Activated naive CD8-positive, alpha-beta T cell treated with anti-CD3 and anti-CD28 coated beads for 36 hours (primary cell): ENCODE measurements at regions not wholly inside any gene's neighbourhood (a gene's known extent, or its start where the extent isn't known, plus 50 kb on each side); places are given as distances from the start of the nearest gene placed in this dataset.

Experiments
- DNase-seq: peaks from one replicate; pipeline ENCODE4 v3.0.0; 2021
- H3K27ac Mint-ChIP-seq: one replicate; pipeline ENCODE4 v1.8.0; 2022; ENCODE audit warnings: mild to moderate bottlenecking, moderate library complexity, mixed read lengths
- H3K27me3 Mint-ChIP-seq: one replicate; pipeline ENCODE4 v1.8.0; 2022; ENCODE audit warnings: mild to moderate bottlenecking, mixed read lengths
- H3K36me3 Mint-ChIP-seq: one replicate; pipeline ENCODE4 v1.8.0; 2021; ENCODE audit warnings: mild to moderate bottlenecking, mixed read lengths
- H3K4me1 Mint-ChIP-seq: one replicate; pipeline ENCODE4 v1.8.0; 2021; ENCODE audit warnings: mixed read lengths
- H3K4me3 Mint-ChIP-seq: one replicate; pipeline ENCODE4 v1.8.0; 2022; ENCODE audit warnings: mild to moderate bottlenecking, moderate library complexity, mixed read lengths
- H3K9me3 Mint-ChIP-seq: one replicate; pipeline ENCODE4 v1.8.0; 2022; ENCODE audit warnings: mixed read lengths

DNA sequence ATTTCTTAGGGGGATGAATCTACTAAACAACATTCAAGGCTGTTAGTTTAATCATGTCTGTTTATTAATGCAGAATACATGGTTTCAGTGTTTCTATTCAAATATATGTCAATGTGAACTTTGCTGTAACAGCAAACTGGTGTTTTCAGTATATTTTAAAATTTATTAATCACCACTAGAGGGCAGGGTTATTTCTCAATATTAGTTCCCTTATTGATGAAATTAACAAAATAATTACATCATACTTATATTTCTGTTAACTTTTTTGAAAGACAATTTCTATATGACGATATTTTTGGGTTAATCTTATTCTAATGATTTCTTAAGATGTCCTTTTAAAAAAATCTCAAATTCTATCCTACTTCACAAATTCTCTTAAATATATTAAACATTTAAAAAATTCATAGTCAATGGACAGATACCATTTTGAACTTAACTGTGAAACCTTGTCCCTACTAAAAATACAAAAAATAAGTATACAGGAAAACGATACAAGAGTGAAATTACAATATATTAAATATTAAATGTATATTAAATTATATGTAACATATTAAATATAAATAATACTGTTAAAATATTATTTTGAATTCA, 1034.1 kb upstream of the PRMT6 start:
- no peak overlapping the region for H3K27ac Mint-ChIP-seq
- H3K4me3 Mint-ChIP-seq = no peak overlapping the region

DNA sequence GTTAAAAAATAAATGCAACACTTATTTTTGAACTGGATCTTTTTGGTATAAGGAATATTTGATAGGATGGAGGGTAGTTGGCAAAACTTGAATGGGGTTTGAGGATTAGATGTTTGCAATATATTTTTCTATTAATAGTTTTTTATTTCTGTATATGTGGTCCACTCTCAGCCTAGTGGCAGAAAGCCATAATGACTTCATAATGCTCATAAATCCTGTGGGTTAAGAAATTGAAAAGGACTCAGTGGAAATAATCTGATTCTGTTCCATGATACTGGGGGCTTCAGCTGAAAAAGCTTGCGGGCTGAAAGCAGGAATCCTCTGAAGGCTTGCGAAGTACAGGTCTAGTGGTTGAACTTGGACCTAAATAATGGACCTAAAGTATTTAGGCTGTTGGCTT, 1028.6 kb upstream of the PRMT6 start:
- no peaks in the 10 kb centered on the region for H3K27me3 Mint-ChIP-seq
- no peak overlapping the region for H3K4me3 Mint-ChIP-seq
- H3K4me1 Mint-ChIP-seq = no peaks in the 10 kb centered on the region
- H3K36me3 Mint-ChIP-seq = no peaks in the 10 kb centered on the region
- DNase-seq = no peak
- no peaks in the 10 kb centered on the region for H3K9me3 Mint-ChIP-seq
- H3K27ac Mint-ChIP-seq = no peak overlapping the region

More for the DNA sequence above, 1034.1 kb upstream of the PRMT6 start:
- H3K9me3 Mint-ChIP-seq = no peaks in the 10 kb centered on the region
- no peak for DNase-seq
- no peaks in the 10 kb centered on the region for H3K36me3 Mint-ChIP-seq
- no peaks in the 10 kb centered on the region for H3K27me3 Mint-ChIP-seq
- H3K4me1 Mint-ChIP-seq = no peaks in the 10 kb centered on the region

DNA sequence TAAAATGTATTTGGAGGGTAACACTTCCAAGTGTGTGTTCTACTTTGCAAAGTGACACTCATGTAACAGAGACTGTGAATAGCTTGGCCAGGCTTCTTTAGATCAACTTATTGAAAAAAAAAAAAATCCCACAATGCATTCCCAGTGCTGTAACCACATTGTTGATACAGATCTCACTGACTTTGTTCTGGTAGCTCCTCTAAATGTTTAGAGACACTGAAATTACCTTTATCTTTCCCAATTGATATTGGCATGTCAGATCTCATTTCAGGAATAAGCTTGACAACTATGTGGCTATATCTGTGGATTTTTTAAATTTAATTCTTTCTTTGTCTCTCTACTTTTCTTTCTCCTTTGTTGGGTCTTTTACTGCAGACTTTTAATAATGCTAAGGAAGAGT, 1018.9 kb upstream of the PRMT6 start:
- DNase-seq = no peak
- no peak overlapping the region for H3K27ac Mint-ChIP-seq
- no peaks in the 10 kb centered on the region for H3K27me3 Mint-ChIP-seq
- H3K4me3 Mint-ChIP-seq = no peak overlapping the region
- peaks cover 12% of the 10 kb centered on the region for H3K9me3 Mint-ChIP-seq
- no peaks in the 10 kb centered on the region for H3K36me3 Mint-ChIP-seq
- no peaks in the 10 kb centered on the region for H3K4me1 Mint-ChIP-seq

DNA sequence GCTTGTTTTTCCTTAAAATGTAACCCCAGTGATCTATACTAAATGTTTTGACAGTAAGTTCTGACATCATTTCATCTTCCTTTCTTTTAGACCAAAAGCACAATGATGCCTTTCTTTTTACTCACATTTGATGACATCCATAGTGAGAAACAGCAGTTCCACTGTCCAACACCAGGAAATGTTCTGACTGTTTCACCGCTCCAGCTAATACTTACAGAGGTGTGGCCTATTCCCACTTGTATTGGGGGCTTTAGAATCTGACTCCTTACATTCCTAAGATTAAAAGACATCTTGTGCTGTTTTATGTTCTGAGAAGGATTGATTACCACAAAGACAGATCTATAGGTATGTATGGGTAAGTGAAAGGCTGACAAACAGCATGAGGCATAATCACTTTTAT, 1018.2 kb upstream of the PRMT6 start:
- Mint-ChIP-seq H3K36me3 (no peaks in the 10 kb centered on the region), H3K27me3 (no peaks in the 10 kb centered on the region), H3K9me3 (peaks cover 12% of the 10 kb centered on the region), H3K4me3 (no peak overlapping the region), H3K27ac (no peak overlapping the region), H3K4me1 (no peaks in the 10 kb centered on the region)
- DNase-seq = no peak

DNA sequence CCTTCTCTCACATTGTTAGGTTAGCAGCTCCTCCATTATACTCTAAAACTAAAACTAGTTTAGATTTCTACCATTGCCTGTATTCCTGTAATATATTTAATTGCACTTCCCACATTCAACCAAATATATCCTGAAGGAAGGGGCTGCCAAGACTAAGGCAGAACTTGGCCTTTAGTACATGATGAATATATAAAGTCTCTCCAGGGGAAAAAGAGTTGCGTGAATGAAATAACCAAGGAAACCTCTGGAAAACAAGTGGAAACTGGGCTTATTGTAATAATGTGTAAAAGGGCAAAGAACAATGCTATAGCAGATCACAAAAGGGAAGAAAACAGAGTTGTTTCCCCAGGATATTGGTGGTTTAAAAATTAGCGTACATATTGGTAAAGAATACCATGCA, 1012.5 kb upstream of the PRMT6 start:
- DNase-seq = no peak
- Mint-ChIP-seq H3K27me3 (no peaks in the 10 kb centered on the region), H3K4me3 (no peak overlapping the region), H3K4me1 (no peaks in the 10 kb centered on the region), H3K9me3 (peaks cover 16% of the 10 kb centered on the region), H3K36me3 (no peaks in the 10 kb centered on the region), H3K27ac (no peak overlapping the region)

DNA sequence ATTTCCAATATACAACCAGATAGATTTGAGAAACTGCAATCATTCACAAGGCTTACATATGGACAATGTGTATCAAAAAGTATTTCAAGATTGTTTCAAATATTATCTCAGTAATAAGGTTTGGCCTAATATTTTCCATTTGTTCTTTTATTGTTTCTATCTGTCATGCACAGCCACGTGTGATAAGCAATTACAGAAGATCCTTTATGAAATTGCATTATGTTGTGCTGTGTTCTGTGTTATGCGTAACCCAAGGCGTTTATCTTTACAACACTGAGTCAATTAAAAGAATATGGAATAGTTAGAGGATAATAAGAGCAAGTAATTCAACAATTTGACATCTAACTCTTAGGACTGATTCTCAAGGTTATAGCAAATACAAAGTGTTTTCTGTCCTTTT, 1009.3 kb upstream of the PRMT6 start:
- H3K36me3 Mint-ChIP-seq = no peaks in the 10 kb centered on the region
- no peak overlapping the region for H3K4me3 Mint-ChIP-seq
- DNase-seq = no peak
- H3K9me3 Mint-ChIP-seq = peaks cover 4% of the 10 kb centered on the region
- H3K27me3 Mint-ChIP-seq = no peaks in the 10 kb centered on the region
- no peaks in the 10 kb centered on the region for H3K4me1 Mint-ChIP-seq
- H3K27ac Mint-ChIP-seq = no peak overlapping the region

DNA sequence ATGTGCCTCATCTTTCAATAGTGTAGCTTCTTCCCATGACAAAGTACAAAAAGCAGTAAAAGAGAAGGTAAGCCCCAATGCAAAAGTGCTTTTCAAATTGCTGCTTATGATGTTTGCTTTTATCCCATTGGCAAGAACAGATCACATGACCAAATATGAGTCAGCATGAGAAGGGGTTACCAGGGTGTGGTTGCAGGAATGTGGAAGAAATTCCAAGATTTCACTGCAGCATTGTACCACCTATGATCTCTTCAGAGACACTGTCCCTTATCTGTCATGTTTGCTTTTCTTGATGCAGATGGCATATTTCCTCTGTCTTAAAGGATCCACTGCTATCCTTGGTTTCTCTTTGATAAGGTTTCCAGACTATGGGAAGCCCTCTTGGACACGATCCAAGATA, 1006.9 kb upstream of the PRMT6 start:
- H3K4me1 Mint-ChIP-seq = no peaks in the 10 kb centered on the region
- no peaks in the 10 kb centered on the region for H3K27me3 Mint-ChIP-seq
- no peak for DNase-seq
- no peak overlapping the region for H3K27ac Mint-ChIP-seq
- no peaks in the 10 kb centered on the region for H3K36me3 Mint-ChIP-seq
- peaks cover 2% of the 10 kb centered on the region for H3K9me3 Mint-ChIP-seq
- no peak overlapping the region for H3K4me3 Mint-ChIP-seq

DNA sequence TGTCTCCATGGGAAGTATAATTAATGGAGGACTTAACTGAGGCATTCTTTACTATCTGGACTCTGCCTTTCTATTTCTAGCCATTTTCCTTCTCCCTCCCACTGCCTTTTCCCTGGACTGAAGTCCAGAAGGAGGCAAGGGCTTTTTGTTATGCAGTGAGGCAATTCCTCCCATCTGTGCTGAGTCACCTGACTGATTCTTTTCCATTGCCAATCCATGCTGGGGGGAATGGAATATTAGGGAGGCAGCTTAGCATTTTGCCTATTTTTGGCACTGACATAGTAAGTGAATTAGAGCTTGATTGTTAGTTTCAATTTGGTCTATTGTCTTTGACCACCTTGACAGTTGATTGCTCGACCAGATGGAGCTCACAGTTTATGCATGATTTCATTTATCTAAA, 1000.6 kb upstream of the PRMT6 start:
- Mint-ChIP-seq H3K9me3 (peaks cover 1% of the 10 kb centered on the region), H3K4me1 (no peaks in the 10 kb centered on the region), H3K36me3 (no peaks in the 10 kb centered on the region), H3K4me3 (no peak overlapping the region), H3K27me3 (no peaks in the 10 kb centered on the region), H3K27ac (no peak overlapping the region)
- DNase-seq = no peak

DNA sequence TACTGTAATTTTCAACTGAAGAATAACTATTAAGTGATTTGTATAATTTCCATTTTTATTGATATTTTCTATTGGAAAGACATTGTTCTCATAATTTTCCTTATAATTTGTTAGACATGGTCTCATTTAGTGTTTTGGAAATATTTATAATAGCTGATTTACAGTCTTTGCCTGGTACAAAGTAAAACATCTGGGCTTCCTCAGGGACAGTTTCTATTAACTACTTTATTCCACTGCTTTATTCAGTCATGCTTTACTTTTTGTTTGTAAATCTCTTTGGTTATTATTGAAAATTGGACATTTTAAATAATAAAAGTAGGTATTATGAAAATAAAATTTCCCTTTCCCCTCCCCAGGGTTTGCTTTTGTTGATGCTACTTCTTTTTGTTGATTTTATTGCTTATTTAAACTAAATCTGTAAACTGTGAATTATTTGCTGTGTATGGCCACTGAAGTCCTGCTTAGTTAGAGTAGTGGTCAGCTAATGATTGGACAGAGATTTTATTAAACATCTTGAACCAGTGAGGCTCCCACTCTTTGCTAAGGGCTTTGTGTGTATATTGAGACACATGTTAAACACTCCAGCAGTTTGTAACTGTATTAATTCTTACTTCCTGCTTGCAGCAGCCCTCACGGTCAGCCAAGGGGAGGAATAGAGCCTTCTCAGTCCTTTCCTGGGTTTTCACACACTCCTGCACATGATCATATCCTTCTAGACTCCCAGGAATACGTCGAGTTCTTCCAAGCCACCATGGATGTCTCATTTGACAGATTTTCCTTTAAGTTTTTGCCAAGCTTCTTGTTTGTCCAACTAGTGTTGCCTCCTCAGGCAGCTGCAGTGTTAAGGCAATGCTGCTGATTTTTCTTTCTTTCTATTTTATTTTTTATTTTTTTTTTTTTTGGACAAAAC, 994.6 kb upstream of the PRMT6 start:
- Mint-ChIP-seq H3K9me3 (peaks cover 4% of the 10 kb centered on the region), H3K27me3 (no peaks in the 10 kb centered on the region), H3K36me3 (no peaks in the 10 kb centered on the region), H3K4me3 (no peak overlapping the region), H3K27ac (no peak overlapping the region), H3K4me1 (no peaks in the 10 kb centered on the region)
- no peak for DNase-seq

DNA sequence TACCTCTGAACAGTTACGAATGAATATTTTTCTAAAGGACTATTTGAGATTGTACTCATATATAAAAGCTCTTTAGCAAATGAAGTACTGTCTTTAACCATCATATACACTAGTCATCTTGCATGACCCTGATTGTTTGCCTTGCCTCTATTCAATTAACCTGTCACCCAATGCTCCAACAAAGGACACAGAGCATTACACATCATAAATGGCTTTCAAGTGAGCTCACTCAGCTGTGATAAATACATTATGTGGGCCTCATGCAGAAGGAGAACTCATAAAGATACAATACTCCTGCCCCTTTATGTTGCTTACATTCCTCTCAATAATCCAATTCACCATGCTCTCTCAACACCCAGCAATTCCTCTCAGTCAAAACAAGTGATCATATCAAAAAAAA, 993.0 kb upstream of the PRMT6 start:
- Mint-ChIP-seq H3K27me3 (no peaks in the 10 kb centered on the region), H3K9me3 (peaks cover 4% of the 10 kb centered on the region), H3K4me3 (no peak overlapping the region), H3K27ac (no peak overlapping the region), H3K36me3 (no peaks in the 10 kb centered on the region), H3K4me1 (no peaks in the 10 kb centered on the region)
- DNase-seq = no peak

DNA sequence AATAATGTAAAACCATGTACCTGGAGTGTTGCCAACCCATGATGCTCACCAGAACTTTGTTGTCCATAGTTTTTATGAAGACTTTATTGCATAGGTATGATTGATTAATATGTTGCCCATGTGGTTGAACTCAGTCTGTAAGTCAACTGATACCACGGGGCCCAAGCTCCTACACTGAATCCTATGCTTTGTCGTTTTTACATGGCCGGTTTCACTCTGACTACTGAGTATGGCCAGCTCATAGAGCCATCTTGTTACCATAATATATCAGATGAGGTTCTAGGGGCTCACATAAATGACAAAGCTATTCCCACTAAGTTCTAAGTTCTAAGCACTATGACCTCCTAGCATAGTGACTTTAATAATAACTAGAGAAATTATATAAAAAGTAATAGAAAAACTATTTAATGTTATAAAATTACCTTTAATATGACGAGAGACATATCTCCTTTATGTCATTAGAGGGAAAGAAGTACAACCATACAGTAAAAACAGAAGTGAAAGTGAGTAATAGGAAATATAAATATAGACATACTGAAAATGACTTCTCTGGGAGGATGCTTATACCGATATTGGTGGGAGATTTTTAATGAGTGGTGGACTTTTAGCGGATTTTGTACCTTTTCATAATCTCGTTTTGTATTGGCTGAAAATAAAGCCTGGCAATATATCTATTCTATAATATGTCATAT, 983.4 kb upstream of the PRMT6 start:
- Mint-ChIP-seq H3K27ac (no peak overlapping the region), H3K4me1 (no peaks in the 10 kb centered on the region)

DNA sequence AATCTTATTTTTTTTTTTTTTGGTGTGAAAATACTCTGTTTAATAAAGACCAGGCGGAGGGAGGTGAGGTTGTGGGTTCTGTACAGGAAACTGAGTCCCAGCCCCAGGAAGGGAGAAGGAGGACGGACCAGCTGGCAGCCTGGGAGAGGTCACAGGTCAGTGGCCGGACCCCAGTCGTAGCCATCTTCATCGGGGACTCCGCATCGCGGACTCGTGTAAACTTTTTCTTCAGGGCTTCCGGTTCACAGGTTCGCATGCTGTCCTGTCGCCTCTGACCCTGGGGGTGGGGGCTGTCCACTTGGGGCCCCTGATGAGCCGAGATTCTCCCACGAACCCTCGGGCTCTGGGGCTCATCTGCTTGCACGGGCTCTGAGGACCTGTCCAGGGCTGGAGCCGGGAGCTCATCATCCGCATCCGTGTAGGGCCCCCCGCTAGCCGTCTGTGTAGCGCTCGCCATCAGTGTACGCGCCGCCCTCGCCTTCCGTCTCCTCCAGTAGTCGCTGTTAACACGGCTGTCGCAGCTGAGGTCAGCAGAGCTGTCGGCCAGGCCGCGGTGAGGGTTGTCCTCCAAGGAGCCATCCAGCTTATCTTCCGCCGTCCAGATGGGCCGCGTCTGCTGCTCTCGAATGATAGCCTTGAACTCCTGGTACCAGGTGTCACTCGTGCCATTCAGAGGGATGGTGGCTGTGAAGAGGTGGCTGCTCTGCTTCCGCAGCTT, 975.7 kb upstream of the PRMT6 start:
- no peak for DNase-seq
- Mint-ChIP-seq H3K36me3 (no peaks in the 10 kb centered on the region), H3K9me3 (peaks cover 8% of the 10 kb centered on the region), H3K4me1 (no peaks in the 10 kb centered on the region), H3K4me3 (no peak overlapping the region), H3K27ac (no peak overlapping the region), H3K27me3 (peaks cover 4% of the 10 kb centered on the region)

More for the DNA sequence above, 983.4 kb upstream of the PRMT6 start:
- DNase-seq = no peak
- no peaks in the 10 kb centered on the region for H3K36me3 Mint-ChIP-seq
- peaks cover 3% of the 10 kb centered on the region for H3K9me3 Mint-ChIP-seq
- H3K4me3 Mint-ChIP-seq = no peak overlapping the region
- no peaks in the 10 kb centered on the region for H3K27me3 Mint-ChIP-seq

DNA sequence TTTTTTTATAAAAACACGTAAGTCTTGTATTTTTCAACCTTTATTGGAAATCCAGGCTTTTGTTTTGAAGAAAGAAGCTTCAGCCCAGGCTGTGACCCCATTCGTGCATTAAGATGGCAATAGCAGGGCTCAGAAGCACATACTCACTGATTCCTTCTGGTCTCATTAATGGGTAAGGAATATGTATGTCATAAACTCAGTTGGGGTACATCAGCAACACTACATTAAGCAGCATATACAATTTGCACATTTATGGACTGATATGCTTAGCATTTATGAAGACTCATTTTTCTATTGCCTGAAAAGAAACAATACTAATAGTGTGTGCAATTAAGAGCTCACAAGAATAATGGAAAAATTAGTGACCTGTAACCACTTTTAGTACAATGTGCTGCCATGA, 945.4 kb upstream of the PRMT6 start:
- Mint-ChIP-seq H3K27ac (no peak overlapping the region), H3K4me3 (no peak overlapping the region), H3K4me1 (no peaks in the 10 kb centered on the region), H3K36me3 (no peaks in the 10 kb centered on the region), H3K27me3 (no peaks in the 10 kb centered on the region), H3K9me3 (peaks cover 6% of the 10 kb centered on the region)
- DNase-seq = no peak

DNA sequence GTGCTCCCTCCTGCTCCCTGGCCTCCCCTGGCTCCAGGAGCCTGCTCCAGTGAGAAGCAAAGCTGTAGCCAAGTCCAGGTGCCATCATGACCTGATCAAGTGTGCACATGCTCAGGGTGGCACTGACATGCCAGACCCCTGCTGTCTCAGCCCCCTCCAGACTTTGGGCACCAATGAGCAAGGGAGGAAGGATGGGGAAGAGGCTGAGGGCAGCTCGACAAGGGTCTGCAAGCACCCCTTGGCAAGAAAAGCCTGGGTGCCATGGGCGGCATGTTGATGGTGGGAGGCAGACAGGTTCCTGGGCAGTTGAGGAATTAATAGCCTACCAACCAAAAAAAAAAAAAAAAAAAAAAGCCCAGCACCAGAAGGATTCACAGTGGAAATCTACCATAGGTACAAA, 942.6 kb upstream of the PRMT6 start:
- H3K4me3 Mint-ChIP-seq = no peak overlapping the region
- no peaks in the 10 kb centered on the region for H3K4me1 Mint-ChIP-seq
- H3K9me3 Mint-ChIP-seq = peaks cover 6% of the 10 kb centered on the region
- H3K36me3 Mint-ChIP-seq = no peaks in the 10 kb centered on the region
- DNase-seq = no peak
- H3K27me3 Mint-ChIP-seq = no peaks in the 10 kb centered on the region
- H3K27ac Mint-ChIP-seq = no peak overlapping the region

DNA sequence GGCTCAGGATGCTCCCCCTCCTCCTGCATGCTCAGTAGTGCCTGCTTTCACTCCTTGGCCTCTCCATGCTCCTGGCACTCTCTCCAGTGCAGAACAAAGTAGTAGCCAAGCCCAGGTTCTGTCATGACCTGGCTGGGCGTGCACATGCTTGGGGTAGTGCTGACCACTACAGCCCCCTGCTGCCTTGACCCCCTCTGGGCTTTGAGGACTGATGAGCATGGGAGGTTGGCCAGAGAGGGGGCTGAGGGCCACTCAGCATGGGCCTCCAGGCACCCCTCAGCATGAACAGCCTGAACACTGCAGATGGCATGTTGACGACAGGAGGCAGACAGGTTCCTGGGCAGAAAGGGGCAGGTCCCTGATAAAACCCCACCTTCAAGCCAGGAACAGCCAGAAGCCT, 935.7 kb upstream of the PRMT6 start:
- Mint-ChIP-seq H3K4me3 (no peak overlapping the region), H3K9me3 (peaks cover 5% of the 10 kb centered on the region), H3K4me1 (no peaks in the 10 kb centered on the region), H3K27ac (no peak overlapping the region), H3K27me3 (no peaks in the 10 kb centered on the region), H3K36me3 (no peaks in the 10 kb centered on the region)
- DNase-seq = no peak
